SJSA1 (cell line): ENCODE measurements at regions not wholly inside any gene's neighbourhood (a gene's known extent, or its start where the extent isn't known, plus 50 kb on each side); places are given as distances from the start of the nearest gene placed in this dataset.

Experiments
- DNase-seq, 2 experiments: peaks; one replicate each; pipeline ENCODE4 v3.0.0-alpha.2; 2015 to 2020; ENCODE audit warnings: low spot score in 2 of 2, low read depth in 1 of 2
- H3K27ac ChIP-seq: fragments of 250-450 bp; sonication (Bioruptor Pico); 2 replicates; pipeline ENCODE4 v1.5.1; 2020; ENCODE audit warnings: mild to moderate bottlenecking, moderate library complexity
- H3K27me3 ChIP-seq: fragments of 250-450 bp; sonication (Bioruptor Pico); replicated peaks from 2 replicates; pipeline ENCODE4 v1.5.1; 2020; ENCODE audit warnings: mild to moderate bottlenecking, moderate library complexity
- H3K36me3 ChIP-seq: fragments of 250-450 bp; sonication (Bioruptor Pico); 2 replicates; pipeline ENCODE4 v1.5.1; 2020; ENCODE audit warnings: mild to moderate bottlenecking
- H3K4me1 ChIP-seq: fragments of 250-450 bp; sonication (Bioruptor Pico); replicated peaks from 2 replicates; pipeline ENCODE4 v1.6.1; 2021; ENCODE audit warnings: mild to moderate bottlenecking
- H3K4me3 ChIP-seq: fragments of 250-450 bp; sonication (Bioruptor Pico); 2 replicates; pipeline ENCODE4 v1.5.1; 2020; ENCODE audit warnings: mild to moderate bottlenecking
- H3K9me3 ChIP-seq: fragments of 250-450 bp; sonication (Bioruptor Pico); replicated peaks from 2 replicates; pipeline ENCODE4 v1.5.1; 2020; ENCODE audit warnings: mild to moderate bottlenecking

DNA sequence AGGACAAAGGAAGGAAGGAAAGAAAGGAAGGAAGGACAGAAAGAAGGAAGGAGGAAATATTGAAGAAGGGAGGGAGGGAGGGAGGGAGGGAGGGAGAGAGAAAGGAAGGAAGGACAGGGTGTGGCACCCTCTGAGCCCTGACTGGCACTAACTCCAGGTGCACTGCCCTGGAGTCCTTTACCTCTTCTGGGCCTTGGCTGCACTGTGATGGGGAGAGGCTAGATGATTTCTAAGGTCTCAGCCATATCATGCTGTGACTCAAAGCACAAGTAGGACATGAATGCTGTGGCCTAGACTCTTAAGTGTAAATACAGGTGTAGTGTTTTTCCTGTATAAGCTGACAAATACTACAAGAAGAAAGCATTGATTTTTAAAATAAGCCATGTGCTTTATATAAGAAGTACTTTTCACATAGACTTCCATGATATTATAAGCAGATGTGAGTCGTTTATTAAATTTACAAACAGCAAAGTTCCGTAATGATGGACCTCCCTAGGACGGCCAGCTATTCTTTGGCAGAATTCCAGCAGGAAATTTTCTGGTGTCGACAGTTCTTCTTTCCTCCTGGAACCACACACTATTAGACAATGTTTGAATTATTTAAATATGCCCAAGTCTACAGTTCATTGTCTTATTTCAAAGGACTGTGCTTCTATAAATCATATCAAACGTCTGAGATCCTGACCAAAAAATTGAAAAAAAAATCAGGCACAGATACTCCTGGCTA, 213.8 kb upstream of the C2CD4B start:
- H3K4me1 ChIP-seq = no peaks in the 10 kb centered on the region
- no peak for DNase-seq

GRCh38 chr15:62380011-62380410, 214.9 kb upstream of the C2CD4B start:
- 0 out of 2 replicates have a peak, but pooled peaks cover 10% of the 10 kb centered on the region for H3K27me3 ChIP-seq
- no peaks in the 10 kb centered on the region for H3K4me1 ChIP-seq
- no peak overlapping the region for H3K27ac ChIP-seq
- no peaks in the 10 kb centered on the region for H3K36me3 ChIP-seq
- DNase-seq = no peak
- H3K4me3 ChIP-seq = no peak overlapping the region
- no peaks in the 10 kb centered on the region for H3K9me3 ChIP-seq

More for the DNA sequence above, 213.8 kb upstream of the C2CD4B start:
- no peaks in the 10 kb centered on the region for H3K9me3 ChIP-seq
- H3K27ac ChIP-seq = no peak overlapping the region
- no peak overlapping the region for H3K4me3 ChIP-seq
- H3K27me3 ChIP-seq = 0 out of 2 replicates have a peak, but pooled peaks cover 4% of the 10 kb centered on the region
- no peaks in the 10 kb centered on the region for H3K36me3 ChIP-seq

DNA sequence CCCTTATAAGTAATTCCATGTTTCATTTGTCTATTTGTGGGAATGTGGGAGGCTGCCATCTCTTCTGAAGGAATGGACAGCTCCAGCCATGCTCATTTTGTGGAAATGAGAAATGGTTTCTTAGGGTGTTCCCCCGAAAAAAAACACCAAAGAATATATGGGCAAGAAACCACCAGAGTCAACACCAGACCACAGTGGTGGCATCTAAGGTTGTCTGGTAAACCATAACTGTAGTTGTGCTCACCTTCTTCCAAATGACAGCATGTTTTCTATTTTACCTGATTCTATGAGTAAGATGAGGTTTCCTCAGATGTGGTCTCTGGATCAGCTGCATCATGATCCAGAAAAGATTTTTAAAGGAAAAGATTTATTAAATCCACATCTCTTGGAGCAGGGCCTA, 217.0 kb upstream of the C2CD4B start:
- no peaks in the 10 kb centered on the region for H3K4me1 ChIP-seq
- no peaks in the 10 kb centered on the region for H3K9me3 ChIP-seq
- DNase-seq = no peak
- H3K4me3 ChIP-seq = no peak overlapping the region
- H3K27ac ChIP-seq = no peak overlapping the region
- H3K27me3 ChIP-seq = 0 out of 2 replicates have a peak, but pooled peaks cover 11% of the 10 kb centered on the region
- no peaks in the 10 kb centered on the region for H3K36me3 ChIP-seq

GRCh38 chr15:62389885-62390790, 225.1 kb upstream of the C2CD4B start, which contains the start of gene TLN2:
TSS of gene TLN2 (plus strand) at chr15:62390550.
- H3K9me3 ChIP-seq = no peaks in the 10 kb centered on the region
- H3K36me3 ChIP-seq = peaks cover 4% of the 10 kb centered on the region; the same call in 1 of the 2 replicates
- H3K27me3 ChIP-seq = 0 out of 2 replicates have a peak, but pooled peaks cover under 1% of the 10 kb centered on the region
- peak within 1 kb of the TSS; percentile 73 for H3K27ac ChIP-seq
- H3K4me1 ChIP-seq = peaks cover 19% of the 10 kb centered on the region
- DNase-seq = peak; percentile 65 to 83
- peak within 1 kb of the TSS; percentile 77 for H3K4me3 ChIP-seq

GRCh38 chr15:62390791-62391640, 225.9 kb upstream of the C2CD4B start:
- Histone ChIP-seq H3K27me3 (no peaks in the 10 kb centered on the region), H3K27ac (peak overlapping the region; percentile 35), H3K4me3 (peak overlapping the region; percentile 77), H3K4me1 (peaks cover 19% of the 10 kb centered on the region), H3K9me3 (no peaks in the 10 kb centered on the region), H3K36me3 (peaks cover 4% of the 10 kb centered on the region; the same call in 1 of the 2 replicates)
- peak; percentile 54 to 71 for DNase-seq

- Histone ChIP-seq H3K27ac (peak overlapping the region; percentile 35), H3K27me3 (no peaks in the 10 kb centered on the region), H3K4me1 (peaks cover 19% of the 10 kb centered on the region), H3K36me3 (peaks cover 4% of the 10 kb centered on the region; the same call in 1 of the 2 replicates), H3K9me3 (no peaks in the 10 kb centered on the region), H3K4me3 (peak overlapping the region; percentile 77)
- peak; percentile 58 to 78 for DNase-seq
These were observed 226.7 kb upstream of the C2CD4B start for GRCh38 chr15:62391641-62392262.

DNA sequence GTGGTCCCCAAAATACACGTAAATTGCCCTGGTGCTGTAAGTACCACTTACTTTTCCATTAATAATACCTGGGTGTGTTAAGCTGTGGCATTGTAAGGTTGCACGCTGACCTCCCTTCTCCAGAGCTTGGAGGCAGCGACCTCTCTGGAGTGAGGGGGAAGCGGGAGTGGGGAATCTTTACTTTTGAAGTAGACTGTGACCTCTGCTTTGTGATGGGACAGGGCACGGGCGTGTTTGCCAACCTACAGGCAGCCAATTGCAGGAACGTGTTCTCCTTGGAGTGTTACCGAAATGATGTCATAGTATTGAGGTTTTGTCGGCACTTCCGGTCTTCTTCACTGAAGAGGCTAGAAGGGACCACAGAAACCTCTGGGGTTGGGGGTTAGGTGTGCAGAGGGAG, 227.3 kb upstream of the C2CD4B start:
- Histone ChIP-seq H3K36me3 (peaks cover 5% of the 10 kb centered on the region; the same call in 1 of the 2 replicates), H3K27me3 (no peaks in the 10 kb centered on the region), H3K4me1 (peaks cover 19% of the 10 kb centered on the region), H3K4me3 (peak overlapping the region; percentile 77), H3K27ac (no peak overlapping the region), H3K9me3 (no peaks in the 10 kb centered on the region)
- DNase-seq = no peak

- Histone ChIP-seq H3K4me3 (no peak overlapping the region), H3K36me3 (peaks cover 9% of the 10 kb centered on the region; the same call in 1 of the 2 replicates), H3K4me1 (peaks cover 19% of the 10 kb centered on the region), H3K9me3 (no peaks in the 10 kb centered on the region; the same call in 1 of the 2 replicates), H3K27me3 (no peaks in the 10 kb centered on the region), H3K27ac (no peak overlapping the region)
- no peak for DNase-seq
These were observed 228.1 kb upstream of the C2CD4B start for GRCh38 chr15:62393196-62393595.

GRCh38 chr15:62394079-62394478, 229.0 kb upstream of the C2CD4B start:
- peaks cover 2% of the 10 kb centered on the region; the same call in 1 of the 2 replicates for H3K9me3 ChIP-seq
- H3K4me3 ChIP-seq = no peak overlapping the region
- no peak for DNase-seq
- H3K36me3 ChIP-seq = peaks cover 9% of the 10 kb centered on the region; the same call in 1 of the 2 replicates
- no peaks in the 10 kb centered on the region for H3K27me3 ChIP-seq
- no peak overlapping the region for H3K27ac ChIP-seq
- peaks cover 19% of the 10 kb centered on the region for H3K4me1 ChIP-seq

DNA sequence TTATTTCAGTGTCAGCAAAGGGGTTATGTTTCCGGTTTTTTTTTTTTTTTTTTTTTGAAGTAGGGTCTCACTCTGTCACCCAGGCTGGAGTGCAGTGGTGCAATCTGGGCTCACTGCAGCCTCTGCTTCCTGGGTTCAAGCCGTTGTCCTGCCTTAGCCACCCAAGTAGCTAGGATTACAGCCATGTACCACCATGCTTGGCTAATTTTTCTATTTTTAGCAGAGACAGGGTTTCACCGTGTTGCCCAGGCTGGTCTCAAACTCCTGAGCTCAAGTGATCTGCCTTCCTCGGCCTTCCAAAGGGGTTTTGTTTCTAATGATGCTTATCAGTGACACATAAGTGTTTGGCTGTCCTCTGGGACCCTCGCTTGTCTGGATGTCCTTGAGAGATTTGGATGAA, 235.7 kb upstream of the C2CD4B start:
- Histone ChIP-seq H3K9me3 (peaks cover 17% of the 10 kb centered on the region), H3K27ac (no peak overlapping the region), H3K4me3 (no peak overlapping the region), H3K4me1 (peaks cover 18% of the 10 kb centered on the region), H3K36me3 (peaks cover 12% of the 10 kb centered on the region), H3K27me3 (no peaks in the 10 kb centered on the region)
- no peak for DNase-seq

- Histone ChIP-seq H3K4me3 (no peak overlapping the region), H3K27me3 (no peaks in the 10 kb centered on the region), H3K27ac (peak overlapping the region; percentile 20; the same call in 1 of the 2 replicates), H3K36me3 (peaks cover 7% of the 10 kb centered on the region), H3K4me1 (peaks cover 18% of the 10 kb centered on the region), H3K9me3 (peaks cover 17% of the 10 kb centered on the region)
- no peak for DNase-seq
These were observed 237.6 kb upstream of the C2CD4B start for GRCh38 chr15:62402687-62403086.

- H3K36me3 ChIP-seq = peaks cover 7% of the 10 kb centered on the region
- H3K27me3 ChIP-seq = no peaks in the 10 kb centered on the region
- H3K27ac ChIP-seq = peak overlapping the region; percentile 46
- peaks cover 18% of the 10 kb centered on the region for H3K4me1 ChIP-seq
- DNase-seq = peak in 1 of 2 experiments; percentile 63
- H3K4me3 ChIP-seq = no peak overlapping the region
- H3K9me3 ChIP-seq = peaks cover 17% of the 10 kb centered on the region
These were observed 238.2 kb upstream of the C2CD4B start for GRCh38 chr15:62403164-62403809.
